H1 (cell line): ENCODE measurements at regions not wholly inside any gene's neighbourhood (a gene's known extent, or its start where the extent isn't known, plus 50 kb on each side); places are given as distances from the start of the nearest gene placed in this dataset.

ENCODE experiments used
- CTCF ChIA-PET: fragments of 300-600 bp; sonication (Branson Sonifier 250); formaldehyde crosslinking; loops from one replicate; lab custom pipeline; 2021; ENCODE audit not compliant: partially characterized antibody; lab: Charles Lee
- POLR2A ChIA-PET: fragments of 300-600 bp; sonication (Branson Sonifier 250); formaldehyde crosslinking; loops from one replicate; lab custom pipeline; 2021; ENCODE audit warnings: inconsistent platforms; ENCODE audit not compliant: partially characterized antibody; lab: Charles Lee
- DNase-seq, 2 experiments: peaks; one replicate each; pipeline versions ENCODE4 v3.0.0 to v3.0.0-alpha.2; 2010 to 2022; ENCODE audit warnings: low spot score in 2 of 2, low read depth in 1 of 2, mixed read lengths in 1 of 2
- FAIRE-seq: peaks from 2 replicates; lab custom pipeline; 2011; peaks lifted over from hg19 to GRCh38; lab: Jason Lieb, UNC
- H2AFZ ChIP-seq: 2 replicates; pipeline ENCODE4 v1.8.1; 2012; ENCODE audit warnings: low read length, inconsistent platforms
- H2AK5ac ChIP-seq: 2 replicates; pipeline ENCODE4 v1.6.1; 2013; ENCODE audit warnings: low read depth, low read length
- H2BK120ac ChIP-seq: replicated peaks from 2 replicates; pipeline ENCODE3; 2013; ENCODE audit warnings: low read depth, low read length, inconsistent platforms
- H2BK12ac ChIP-seq: 2 replicates; pipeline ENCODE4 v1.6.1; 2013; ENCODE audit warnings: low read depth, low read length
- H2BK15ac ChIP-seq: 2 replicates; pipeline ENCODE4 v1.6.1; 2013; ENCODE audit warnings: low read length
- H2BK20ac ChIP-seq: 2 replicates; pipeline ENCODE4 v1.6.1; 2013; ENCODE audit warnings: low read length
- H2BK5ac ChIP-seq: 2 replicates; pipeline ENCODE4 v1.6.1; 2013; ENCODE audit warnings: low read depth, low read length
- H3K14ac ChIP-seq: 2 replicates; pipeline ENCODE4 v1.6.1; 2013; ENCODE audit warnings: inconsistent platforms; ENCODE audit not compliant: insufficient read length
- H3K18ac ChIP-seq: 2 replicates; pipeline ENCODE4 v1.6.1; 2013; ENCODE audit warnings: low read length; ENCODE audit errors: extremely low read depth
- H3K23ac ChIP-seq: 2 replicates; pipeline ENCODE4 v1.6.1; 2013; ENCODE audit warnings: inconsistent platforms; ENCODE audit not compliant: insufficient read length
- H3K23me2 ChIP-seq: 2 replicates; pipeline ENCODE4 v1.6.1; 2013; ENCODE audit warnings: low read depth, low read length
- H3K27ac ChIP-seq: 2 replicates; pipeline ENCODE4 v1.6.1; 2011; ENCODE audit warnings: low read depth, low read length, inconsistent platforms
- H3K27me3 ChIP-seq, 4 experiments: replicated peaks in 1 of 4; 1 replicate in 1 of 4; 2 replicates in 3 of 4; pipeline versions ENCODE4 v1.6.1 to v1.8.1; 2011 to 2013; ENCODE audit warnings: low read length in 3 of 4, mild to moderate bottlenecking in 3 of 4, inconsistent platforms in 2 of 4, mixed read lengths in 2 of 4, moderate library complexity in 1 of 4; ENCODE audit not compliant: control insufficient read depth in 3 of 4, insufficient read depth in 3 of 4; ENCODE audit errors: extremely low read depth in 1 of 4
- H3K36me3 ChIP-seq, 4 experiments: 2 replicates each; pipeline versions ENCODE4 v1.6.1 to v1.8.1; 2011 to 2013; ENCODE audit warnings: mild to moderate bottlenecking in 4 of 4, low read length in 3 of 4, moderate library complexity in 2 of 4, control low read depth in 1 of 4, inconsistent platforms in 1 of 4; ENCODE audit not compliant: insufficient read depth in 4 of 4, control insufficient read depth in 2 of 4
- H3K4ac ChIP-seq: replicated peaks from 2 replicates; pipeline ENCODE3; 2013; ENCODE audit warnings: low read length, low read depth, mixed read lengths, inconsistent platforms; ENCODE audit not compliant: insufficient read length
- H3K4me1 ChIP-seq, 4 experiments: replicated peaks in 1 of 4; 1 replicate in 1 of 4; 2 replicates in 3 of 4; pipeline versions ENCODE4 v1.6.1 to v1.8.1; 2011 to 2013; ENCODE audit warnings: low read length in 3 of 4, inconsistent platforms in 2 of 4, mixed read lengths in 1 of 4; ENCODE audit not compliant: insufficient read depth in 4 of 4, control insufficient read depth in 3 of 4
- H3K4me2 ChIP-seq, 2 experiments: 2 replicates each; pipeline versions ENCODE4 v1.6.1 to v1.8.1; 2011 to 2013; ENCODE audit warnings: low read depth in 2 of 2, low read length in 2 of 2, control low read depth in 1 of 2, inconsistent platforms in 1 of 2, mild to moderate bottlenecking in 1 of 2; ENCODE audit not compliant: insufficient read depth in 1 of 2
- H3K4me3 ChIP-seq, 4 experiments: fragments of 200-600, 300-600 bp in 1 of 4; sonication (generic), shearing (Covaris generic), sonication (Bioruptor Twin) in 1 of 4; 2 replicates each; pipeline versions ENCODE4 v1.5.1 to v1.8.1; 2011 to 2016; ENCODE audit warnings: low read length in 4 of 4, low read depth in 3 of 4, control low read depth in 2 of 4, inconsistent platforms in 2 of 4, mild to moderate bottlenecking in 2 of 4, mixed read lengths in 1 of 4, moderate library complexity in 1 of 4; ENCODE audit not compliant: insufficient read depth in 2 of 4; ENCODE audit errors: extremely low read depth in 1 of 4
- H3K56ac ChIP-seq: replicated peaks from 2 replicates; pipeline ENCODE3; 2013; ENCODE audit warnings: low read depth, mild to moderate bottlenecking, mixed read lengths, low read length, inconsistent platforms; ENCODE audit not compliant: insufficient read length
- H3K79me1 ChIP-seq: 2 replicates; pipeline ENCODE4 v1.6.1; 2013; ENCODE audit warnings: low read depth, low read length, control low read depth
- H3K79me2 ChIP-seq, 2 experiments: 2 replicates each; pipeline versions ENCODE4 v1.6.1 to v1.8.1; 2012 to 2013; ENCODE audit warnings: low read length in 2 of 2, mild to moderate bottlenecking in 2 of 2, inconsistent platforms in 1 of 2; ENCODE audit not compliant: insufficient read depth in 2 of 2, control insufficient read depth in 1 of 2
- H3K9ac ChIP-seq, 4 experiments: replicated peaks in 1 of 4; 1 replicate in 1 of 4; 2 replicates in 3 of 4; pipeline versions ENCODE4 v1.6.1 to v1.8.1; 2011 to 2013; ENCODE audit warnings: low read depth in 3 of 4, low read length in 3 of 4, control low read depth in 2 of 4, mild to moderate bottlenecking in 2 of 4, moderate library complexity in 2 of 4, inconsistent platforms in 1 of 4; ENCODE audit errors: extremely low read depth in 1 of 4
- H3K9me3 ChIP-seq, 2 experiments: 2 replicates each; pipeline versions ENCODE4 v1.6.1 to v1.8.1; 2012 to 2013; ENCODE audit warnings: mild to moderate bottlenecking in 2 of 2, moderate library complexity in 2 of 2, control low read depth in 1 of 2, inconsistent platforms in 1 of 2, low read depth in 1 of 2, low read length in 1 of 2, mixed read lengths in 1 of 2; ENCODE audit not compliant: insufficient read depth in 2 of 2
- H4K20me1 ChIP-seq, 2 experiments: replicated peaks in 1 of 2; 2 replicates each; pipeline versions ENCODE3 to v1.8.1; 2011 to 2013; ENCODE audit warnings: inconsistent platforms in 2 of 2, low read length in 2 of 2, mild to moderate bottlenecking in 1 of 2; ENCODE audit not compliant: insufficient read depth in 2 of 2, control insufficient read depth in 1 of 2
- H4K5ac ChIP-seq: 2 replicates; pipeline ENCODE4 v1.6.1; 2013; ENCODE audit warnings: low read length, low read depth, mixed read lengths, inconsistent platforms; ENCODE audit not compliant: insufficient read length
- H4K8ac ChIP-seq: 2 replicates; pipeline ENCODE4 v1.8.0; 2013; ENCODE audit warnings: mild to moderate bottlenecking, moderate library complexity, low read length, inconsistent platforms; ENCODE audit not compliant: insufficient read depth; ENCODE audit errors: extremely low read depth
- H4K91ac ChIP-seq: replicated peaks from 2 replicates; pipeline ENCODE3; 2013; ENCODE audit warnings: low read length, mixed read lengths, inconsistent platforms; ENCODE audit not compliant: insufficient read length
- CBX5 ChIP-seq: fragments of 300-800, 300-1000 bp; sonication (generic); IDR thresholded peaks from 2 replicates; pipeline ENCODE4 v1.7.1; 2016; ENCODE audit warnings: antibody characterized with exemption, low read length, low read depth
- CTBP2 ChIP-seq: IDR thresholded peaks from 2 replicates; pipeline ENCODE4 v1.7.0; 2011; ENCODE audit warnings: borderline replicate concordance, mild to moderate bottlenecking, moderate library complexity, mixed read lengths, low read length; ENCODE audit not compliant: insufficient read depth, insufficient read length
- CTCF ChIP-seq, 3 experiments: IDR thresholded peaks; 1 replicate in 2 of 3; 2 replicates in 1 of 3; pipeline versions ENCODE4 v1.5.1 to v1.6.1; 2011; ENCODE audit warnings: low read length in 3 of 3, mild to moderate bottlenecking in 3 of 3, inconsistent platforms in 2 of 3, low read depth in 1 of 3, moderate library complexity in 1 of 3; ENCODE audit not compliant: insufficient read depth in 1 of 3; ENCODE audit errors: control extremely low read depth in 1 of 3
- EGR1 ChIP-seq: IDR thresholded peaks from 2 replicates; pipeline ENCODE4 v1.6.1; 2011; ENCODE audit warnings: low read depth, low read length, borderline replicate concordance
- POLR2AphosphoS5 ChIP-seq: IDR thresholded peaks from 2 replicates; pipeline ENCODE4 v1.6.1; 2011; ENCODE audit warnings: low read depth, low read length
- RAD21 ChIP-seq, 2 experiments: IDR thresholded peaks in 1 of 2; conservative IDR thresholded peaks in 1 of 2; 2 replicates each; pipeline ENCODE4 v1.6.1; 2011; ENCODE audit warnings: low read depth in 2 of 2, low read length in 2 of 2, improper control_type of control experiment in 1 of 2, inconsistent platforms in 1 of 2, mild to moderate bottlenecking in 1 of 2, moderate library complexity in 1 of 2
- SP4 ChIP-seq: IDR thresholded peaks from 2 replicates; pipeline ENCODE4 v1.6.1; 2012; ENCODE audit warnings: low read length, inconsistent platforms
- TCF12 ChIP-seq: IDR thresholded peaks from 2 replicates; pipeline ENCODE4 v1.6.1; 2011; ENCODE audit warnings: low read depth, mild to moderate bottlenecking, low read length
- WGBS, 2 experiments: shearing (Covaris generic) in 1 of 2; methylation state at CpG; one replicate each; pipeline versions ENCODE4 v1.1.6 to v1.1.7; 2013 to 2015; ENCODE audit warnings: low lambda C conversion rate in 2 of 2, mixed read lengths in 2 of 2, inconsistent platforms in 1 of 2, low coverage in 1 of 2, missing lambda C conversion rate in 1 of 2; ENCODE audit not compliant: insufficient replicate concordance in 2 of 2, insufficient coverage in 1 of 2, insufficient read length in 1 of 2; ENCODE audit errors: extremely low coverage in 1 of 2, missing lambda C conversion rate in 1 of 2; 5-methylcytosine and 5-hydroxymethylcytosine counted together

GRCh38 chr15:85296615-85297402 is 83.6 kb upstream of the AKAP13 start:
- H3K4me2 ChIP-seq, result no peak overlapping the region
- no peaks in the 10 kb centered on the region for H3K36me3 ChIP-seq
- no peak overlapping the region for H3K9ac ChIP-seq

More at GRCh38 chr15:85296615-85297402, 83.6 kb upstream of the AKAP13 start:
- H2BK20ac ChIP-seq, result no peak overlapping the region
- H3K56ac ChIP-seq, result no peak overlapping the region
- no peak overlapping the region for H3K4me3 ChIP-seq
- POLR2A ChIA-PET, result no interaction called here
- H3K4ac ChIP-seq, result no peak overlapping the region
- no peak overlapping the region for H2AK5ac ChIP-seq
- no peak overlapping the region for H3K18ac ChIP-seq
- no peaks in the 10 kb centered on the region for H3K79me2 ChIP-seq
- TF ChIP-seq RAD21 (IDR thresholded peaks at IDR 0.05 in 1 of 2, conservative IDR thresholded peaks at IDR 0.05 in 1 of 2; ENCODE audit: low read depth in 2 of 2, low read length in 2 of 2), result peak; percentile 88 to 89
- no peak for TF ChIP-seq SP4
- TF ChIP-seq CTBP2, result no peak
- TF ChIP-seq CBX5, result no peak
- TF ChIP-seq POLR2AphosphoS5, result no peak
- TF ChIP-seq TCF12, result no peak
- peak; percentile 28 to 73 (median 72) for TF ChIP-seq CTCF (IDR thresholded peaks at IDR 0.05; ENCODE audit: control extremely low read depth in 1 of 3, insufficient read depth in 1 of 3, low read depth in 1 of 3, low read length in 3 of 3)
- no peak for TF ChIP-seq EGR1
- no peaks in the 10 kb centered on the region for H3K79me1 ChIP-seq
- no peak overlapping the region for H4K8ac ChIP-seq
- no peak overlapping the region for H2BK5ac ChIP-seq
- DNase-seq, result peak in 1 of 2 experiments; percentile 69
- H3K23ac ChIP-seq, result no peak overlapping the region
- H2AFZ ChIP-seq, result no peak overlapping the region
- H3K27me3 ChIP-seq, result no peaks in the 10 kb centered on the region
- no peak overlapping the region for H2BK120ac ChIP-seq
- no peaks in the 10 kb centered on the region for H4K20me1 ChIP-seq
- CTCF ChIA-PET, result interaction anchor here (0.6 to 2.9 kb wide), 31 partner anchors 8 to 643 kb away, joined by 3 to 14 read pairs (median 4); no protein-coding TSS in a partner anchor
- no peak overlapping the region for H4K91ac ChIP-seq
- H3K4me1 ChIP-seq, result no peaks in the 10 kb centered on the region; a peak in 1 of 7 replicates
- H3K23me2 ChIP-seq, result no peaks in the 10 kb centered on the region
- FAIRE-seq, result peak; percentile 88
- H3K9me3 ChIP-seq, result no peaks in the 10 kb centered on the region
- no peak overlapping the region for H3K27ac ChIP-seq
- H3K14ac ChIP-seq, result no peak overlapping the region
- no peak overlapping the region for H2BK12ac ChIP-seq
- WGBS, 2 experiments, result 78% methylated on average over 14 of the region's 14 CpGs; no CpG with 5 or more reads in 1 of the 2 experiments
- H2BK15ac ChIP-seq, result no peak overlapping the region
- H4K5ac ChIP-seq, result no peak overlapping the region
